Nephron progenitor cell (in vitro differentiated cells): ENCODE measurements at regions not wholly inside any gene's neighbourhood (a gene's known extent, or its start where the extent isn't known, plus 50 kb on each side); places are given as distances from the start of the nearest gene placed in this dataset.

ENCODE experiments used
- DNase-seq: peaks from one replicate; pipeline ENCODE4 v3.0.0; 2021
- H3K27ac Mint-ChIP-seq: 2 replicates; pipeline ENCODE4 v1.8.0; 2021; ENCODE audit warnings: mild to moderate bottlenecking, moderate library complexity, mixed read lengths
- H3K27me3 Mint-ChIP-seq: 2 replicates; pipeline ENCODE4 v1.8.0; 2021; ENCODE audit warnings: mild to moderate bottlenecking, low read depth, mixed read lengths; ENCODE audit not compliant: poor library complexity
- H3K36me3 Mint-ChIP-seq: 2 replicates; pipeline ENCODE4 v1.8.0; 2021; ENCODE audit warnings: low read depth, mixed read lengths
- H3K4me1 Mint-ChIP-seq: 2 replicates; pipeline ENCODE4 v1.8.0; 2021; ENCODE audit warnings: mixed read lengths
- H3K4me3 Mint-ChIP-seq: 2 replicates; pipeline ENCODE4 v1.8.0; 2021; ENCODE audit warnings: mild to moderate bottlenecking, moderate library complexity, mixed read lengths
- H3K9me3 Mint-ChIP-seq: 2 replicates; pipeline ENCODE4 v1.8.0; 2021; ENCODE audit warnings: mild to moderate bottlenecking, moderate library complexity, mixed read lengths
- CTCF ChIP-seq: fragments of 200-600 bp; sonication (generic); IDR thresholded peaks from 2 replicates; pipeline ENCODE4 v1.5.0; 2021; ENCODE audit warnings: antibody characterized with exemption

GRCh38 chr15:53233801-53234200 is 443.7 kb upstream of the ONECUT1 start:
- peaks cover 11% of the 10 kb centered on the region for H3K27me3 Mint-ChIP-seq
- no peak overlapping the region for H3K27ac Mint-ChIP-seq
- TF ChIP-seq CTCF: no peak
- H3K9me3 Mint-ChIP-seq: no peaks in the 10 kb centered on the region
- H3K4me1 Mint-ChIP-seq: no peaks in the 10 kb centered on the region
- no peaks in the 10 kb centered on the region for H3K36me3 Mint-ChIP-seq
- DNase-seq: no peak
- H3K4me3 Mint-ChIP-seq: no peak overlapping the region

GRCh38 chr15:53230473-53230872 is 440.3 kb upstream of the ONECUT1 start:
- H3K4me3 Mint-ChIP-seq: no peak overlapping the region
- H3K36me3 Mint-ChIP-seq: no peaks in the 10 kb centered on the region
- no peak overlapping the region for H3K27ac Mint-ChIP-seq
- H3K27me3 Mint-ChIP-seq: peaks cover 11% of the 10 kb centered on the region
- no peaks in the 10 kb centered on the region for H3K4me1 Mint-ChIP-seq
- no peak for TF ChIP-seq CTCF
- DNase-seq: no peak
- no peaks in the 10 kb centered on the region for H3K9me3 Mint-ChIP-seq

GRCh38 chr15:53226559-53226958 is 436.4 kb upstream of the ONECUT1 start:
- no peak overlapping the region for H3K27ac Mint-ChIP-seq
- no peak overlapping the region for H3K4me3 Mint-ChIP-seq
- no peaks in the 10 kb centered on the region for H3K9me3 Mint-ChIP-seq
- no peak for DNase-seq
- no peaks in the 10 kb centered on the region for H3K4me1 Mint-ChIP-seq
- TF ChIP-seq CTCF: no peak
- no peaks in the 10 kb centered on the region for H3K36me3 Mint-ChIP-seq
- peaks cover 15% of the 10 kb centered on the region for H3K27me3 Mint-ChIP-seq

GRCh38 chr15:53225781-53226180 is 435.6 kb upstream of the ONECUT1 start:
- Mint-ChIP-seq H3K9me3 (no peaks in the 10 kb centered on the region), H3K27me3 (peaks cover 15% of the 10 kb centered on the region), H3K27ac (no peak overlapping the region), H3K4me3 (no peak overlapping the region), H3K36me3 (no peaks in the 10 kb centered on the region), H3K4me1 (no peaks in the 10 kb centered on the region)
- no peak for TF ChIP-seq CTCF
- DNase-seq: no peak

- H3K4me1 Mint-ChIP-seq: no peaks in the 10 kb centered on the region
- no peak overlapping the region for H3K27ac Mint-ChIP-seq
- peaks cover 10% of the 10 kb centered on the region for H3K27me3 Mint-ChIP-seq
- DNase-seq: no peak
- H3K9me3 Mint-ChIP-seq: no peaks in the 10 kb centered on the region
- H3K36me3 Mint-ChIP-seq: no peaks in the 10 kb centered on the region
- no peak overlapping the region for H3K4me3 Mint-ChIP-seq
- TF ChIP-seq CTCF: no peak
Measured at GRCh38 chr15:53224371-53224770, 434.2 kb upstream of the ONECUT1 start.

GRCh38 chr15:53223815-53224214 is 433.7 kb upstream of the ONECUT1 start:
- no peak for DNase-seq
- no peak for TF ChIP-seq CTCF
- no peaks in the 10 kb centered on the region for H3K4me1 Mint-ChIP-seq
- no peak overlapping the region for H3K27ac Mint-ChIP-seq
- no peak overlapping the region for H3K4me3 Mint-ChIP-seq
- H3K27me3 Mint-ChIP-seq: peaks cover 10% of the 10 kb centered on the region
- no peaks in the 10 kb centered on the region for H3K9me3 Mint-ChIP-seq
- H3K36me3 Mint-ChIP-seq: no peaks in the 10 kb centered on the region
